ENCODE measurements at regions not wholly inside any gene's neighbourhood (a gene's known extent, or its start where the extent isn't known, plus 50 kb on each side); places are given as distances from the start of the nearest gene placed in this dataset.

GRCh38 chr18:35890323-35890722 is 82.2 kb upstream of the RMP24 start:
- Histone ChIP-seq H3K79me2 (ENCODE audit: control insufficient read depth, insufficient read depth, low read length) (no peaks in the 10 kb centered on the region), H3K27me3 (ENCODE audit: control insufficient read depth in 2 of 2, insufficient read depth in 2 of 2, low read length in 2 of 2) (peaks cover 10 to 11% of the 10 kb centered on the region in 2 experiments), H4K20me1 (replicated peaks; ENCODE audit: control insufficient read depth, extremely low read depth, insufficient read depth, low read length) (no peaks in the 10 kb centered on the region), H3K36me3 (ENCODE audit: control insufficient read depth in 2 of 2, extremely low read depth in 1 of 2, insufficient read depth in 2 of 2, low read length in 2 of 2) (no peaks in the 10 kb centered on the region), H3K4me1 (ENCODE audit: control insufficient read depth, extremely low read depth, insufficient read depth, low read length) (no peaks in the 10 kb centered on the region), H3K9me1 (replicated peaks; ENCODE audit: control insufficient read depth, extremely low read depth, insufficient read depth, low read length) (no peaks in the 10 kb centered on the region), H3K4me2 (ENCODE audit: insufficient read depth, low read length) (no peak overlapping the region), H3K27ac (ENCODE audit: insufficient read depth, low read depth, low read length) (no peak overlapping the region), H3K9ac (replicated peaks; ENCODE audit: extremely low read depth, insufficient read depth, low read length) (no peak overlapping the region), H2AFZ (ENCODE audit: low read depth, low read length) (no peak overlapping the region), H3K4me3 (replicated peaks in 1 of 3; ENCODE audit: insufficient read depth in 1 of 3, low read depth in 1 of 3, low read length in 3 of 3) (no peak overlapping the region), H3K9me3 (replicated peaks; ENCODE audit: control insufficient read depth, insufficient read depth, low read length) (no peaks in the 10 kb centered on the region)
- intact Hi-C loops (cut with micrococcal nuclease): no loop called here
- DNase-seq (ENCODE audit: low read depth, low spot score): no peak
- POLR2A ChIA-PET: no interaction called here
- TF ChIP-seq GATA2 (IDR thresholded peaks at IDR 0.05; ENCODE audit: insufficient read depth, insufficient read length, low read depth, low read length): no peak
- no peak for TF ChIP-seq FOS (IDR thresholded peaks at IDR 0.05; ENCODE audit: borderline replicate concordance, insufficient read depth, low read length)
- TF ChIP-seq JUN (IDR thresholded peaks at IDR 0.05; ENCODE audit: borderline replicate concordance, insufficient read depth, insufficient read length, low read depth): no peak
- TF ChIP-seq EZH2 (IDR thresholded peaks at IDR 0.05; ENCODE audit: borderline replicate concordance, low read depth, low read length, severe bottlenecking): no peak
- TF ChIP-seq MYC (IDR thresholded peaks at IDR 0.05; ENCODE audit: low read depth, low read length): no peak
- TF ChIP-seq POLR2A (IDR thresholded peaks at IDR 0.05; ENCODE audit: low read depth, low read length): no peak
- TF ChIP-seq MAX (IDR thresholded peaks at IDR 0.05; ENCODE audit: insufficient read depth, insufficient read length): no peak
- TF ChIP-seq POLR2AphosphoS5 (IDR thresholded peaks at IDR 0.05; ENCODE audit: insufficient read depth, low read depth, low read length): no peak
- TF ChIP-seq CTCF (IDR thresholded peaks at IDR 0.05; ENCODE audit: extremely low read depth in 1 of 2, insufficient read depth in 1 of 2, low read depth in 1 of 2, low read length in 2 of 2): no peak
- no peak for FAIRE-seq
- no TSS peak for BruUV-seq (replicated peaks)
- CTCF ChIA-PET: no interaction called here
- dilution Hi-C loops (cut with MboI; ENCODE audit: extremely low pct_ligation_motif_present, low sequenced_read_pairs): no loop called here

Measured in endothelial cell of umbilical vein (primary cell).